GM19025 (cell line): ENCODE measurements at regions not wholly inside any gene's neighbourhood (a gene's known extent, or its start where the extent isn't known, plus 50 kb on each side); places are given as distances from the start of the nearest gene placed in this dataset.
A peak's percentile ranks its signal among the peaks of the same experiment; 100 is the strongest.

Experiments
- ATAC-seq: cut with Tn5 transposase; IDR thresholded peaks from one replicate; pipeline ENCODE4 v1.9.1; 2021; ENCODE audit warnings: mild to moderate bottlenecking, low read depth, moderate library complexity; ENCODE audit not compliant: unreplicated experiment

- ATAC-seq, result no peak
These were observed 1590.1 kb downstream of the HACE1 start for GRCh38 chr6:103269581-103269980.

DNA sequence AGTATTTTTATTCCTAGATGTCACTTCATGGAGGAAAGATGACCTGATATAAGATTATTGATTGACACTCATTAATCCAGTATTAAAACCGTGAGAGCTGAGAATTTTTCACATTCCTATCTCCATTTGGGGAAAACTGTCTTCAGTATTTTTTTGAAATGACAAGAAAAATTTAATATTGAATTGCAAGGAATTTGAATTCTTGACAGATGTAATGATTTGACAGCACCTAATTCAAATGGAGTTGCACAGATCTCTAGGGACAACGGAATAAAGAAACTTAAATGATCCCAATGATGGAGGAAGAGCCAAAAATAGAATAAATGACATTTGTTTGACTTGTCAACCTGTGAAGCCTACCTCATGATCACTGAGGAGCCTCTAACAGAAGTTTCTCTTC, 1591.4 kb downstream of the HACE1 start:
- ATAC-seq, result no peak

DNA sequence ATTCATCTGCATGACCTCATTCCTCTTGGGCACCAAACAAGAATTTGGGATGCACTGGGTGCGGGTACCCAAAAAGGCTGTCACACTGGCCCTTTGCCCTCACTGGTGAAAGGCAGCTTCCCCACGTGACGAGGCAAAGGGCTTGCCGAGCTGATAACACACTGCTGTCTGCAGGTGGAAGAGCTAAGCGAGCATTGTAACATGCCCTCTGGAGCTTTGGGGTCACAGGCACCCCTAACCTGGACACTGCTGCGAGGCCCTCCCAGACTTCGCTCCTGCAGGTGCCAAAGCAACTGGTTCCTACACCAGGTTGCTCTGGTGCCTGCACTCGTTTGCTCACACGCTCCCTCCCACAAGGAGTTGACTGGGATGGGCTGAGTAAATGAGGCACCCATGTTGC, 1595.7 kb downstream of the HACE1 start:
- ATAC-seq, result no peak

DNA sequence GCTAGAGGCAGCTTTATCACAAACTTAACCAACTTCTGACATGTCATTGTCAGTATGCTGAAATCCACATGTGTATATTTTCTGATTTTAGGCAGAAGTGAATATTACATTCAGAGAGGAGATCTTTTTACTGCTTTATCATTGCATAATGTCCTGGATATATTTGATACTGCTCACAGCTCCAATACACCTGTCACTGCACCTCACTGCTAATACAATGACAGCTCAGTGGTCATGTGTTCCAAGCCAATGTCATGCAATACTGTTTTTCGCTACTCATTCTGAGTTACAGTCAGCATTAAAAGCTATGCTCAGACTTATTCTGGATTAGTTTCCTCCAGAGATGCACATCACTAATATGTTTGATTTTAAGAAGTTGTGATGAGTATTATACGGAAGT, 1604.6 kb downstream of the HACE1 start:
- ATAC-seq, result no peak

- no peak for ATAC-seq
These were observed 1622.8 kb downstream of the HACE1 start for GRCh38 chr6:103236923-103237322.

- no peak for ATAC-seq
These were observed 1628.5 kb downstream of the HACE1 start for GRCh38 chr6:103231181-103231580.

GRCh38 chr6:103215847-103216246, 1643.9 kb downstream of the HACE1 start:
- ATAC-seq, result no peak

- ATAC-seq, result no peak
These were observed 1649.0 kb downstream of the HACE1 start for GRCh38 chr6:103210686-103211085.

- ATAC-seq, result no peak
These were observed 1661.3 kb downstream of the HACE1 start for GRCh38 chr6:103198386-103198785.

- peak; percentile 45 for ATAC-seq
These were observed 1666.3 kb downstream of the HACE1 start for GRCh38 chr6:103193413-103193812.

- no peak for ATAC-seq
These were observed 1668.2 kb downstream of the HACE1 start for GRCh38 chr6:103191391-103192093.

- no peak for ATAC-seq
These were observed 1674.9 kb downstream of the HACE1 start for GRCh38 chr6:103184776-103185175.

- ATAC-seq, result no peak
These were observed 1675.8 kb downstream of the HACE1 start for GRCh38 chr6:103183831-103184411.

GRCh38 chr6:103178193-103178592, 1681.5 kb downstream of the HACE1 start:
- ATAC-seq, result no peak

GRCh38 chr6:103177791-103178190, 1681.9 kb downstream of the HACE1 start:
- ATAC-seq, result no peak

GRCh38 chr6:103175056-103175455, 1684.7 kb downstream of the HACE1 start:
- ATAC-seq, result no peak

DNA sequence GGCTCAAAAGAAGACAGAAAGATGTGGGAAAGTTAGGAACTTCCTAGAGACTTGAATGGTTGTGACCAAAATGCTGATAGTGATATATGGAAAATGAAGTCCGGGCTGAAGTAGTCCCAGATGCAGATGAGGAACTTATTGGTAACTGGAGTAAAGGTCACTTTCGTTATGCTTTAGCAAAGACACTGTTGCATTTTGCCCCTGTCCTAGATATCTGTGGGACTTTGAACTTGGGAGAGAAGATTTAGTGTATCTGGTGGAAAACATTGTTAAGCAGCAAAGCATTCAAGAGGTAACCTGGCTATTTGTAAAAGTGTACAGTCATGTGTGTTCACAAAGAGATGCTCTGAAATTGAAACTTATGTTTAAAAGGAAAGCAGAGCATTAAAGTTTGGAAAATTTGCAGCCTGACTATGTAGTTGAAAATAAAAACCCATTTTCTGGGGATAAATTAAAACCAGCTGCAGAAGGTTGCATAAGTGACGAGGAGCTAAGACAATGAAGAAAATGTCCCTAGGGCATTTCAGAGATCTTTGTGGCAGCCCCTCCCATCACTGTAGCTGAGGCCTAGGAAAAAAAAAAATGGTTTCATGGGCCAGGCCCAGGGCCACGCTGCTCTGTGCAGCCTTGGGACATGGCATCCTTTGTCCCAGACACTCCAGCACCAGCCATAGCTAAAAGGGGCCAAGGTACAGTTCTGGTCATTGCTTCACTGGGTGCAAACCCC, 1692.2 kb downstream of the HACE1 start:
- no peak for ATAC-seq

DNA sequence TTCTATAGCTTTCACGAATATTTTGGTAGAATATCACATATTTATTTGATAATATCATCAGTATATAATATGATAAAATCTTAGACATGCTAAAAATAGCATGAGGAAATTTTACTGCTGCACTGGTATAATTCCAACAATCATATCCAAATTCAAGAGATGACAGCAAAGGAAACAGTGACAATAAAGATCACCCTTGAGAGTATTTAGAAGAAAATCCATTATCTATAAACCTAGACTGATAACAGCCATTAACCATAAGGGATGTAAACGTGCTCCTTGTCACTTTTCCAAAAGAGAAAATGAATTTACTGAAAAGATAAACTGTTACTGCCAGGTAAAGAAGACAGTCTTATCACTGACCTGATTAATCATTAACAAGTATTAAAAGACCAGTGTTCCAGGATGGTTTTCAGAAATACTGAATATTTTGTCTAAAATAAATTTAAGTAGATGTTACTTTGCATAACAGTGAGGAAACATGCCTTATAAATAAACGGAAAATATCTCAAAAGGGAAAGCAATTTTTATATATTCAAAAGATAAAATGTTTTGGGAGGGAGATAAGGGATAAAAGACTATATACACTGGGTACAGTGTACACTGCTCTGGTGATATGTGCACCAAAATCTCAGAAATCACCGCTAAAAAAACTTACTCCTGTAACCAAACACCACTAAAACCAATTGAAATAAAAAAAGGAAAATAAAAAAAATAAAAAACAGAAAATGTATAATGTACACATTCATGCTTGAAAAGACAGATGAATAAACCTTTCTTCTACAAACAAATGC, 1704.7 kb downstream of the HACE1 start:
- ATAC-seq, result no peak

- no peak for ATAC-seq
These were observed 1706.7 kb downstream of the HACE1 start for GRCh38 chr6:103153016-103153415.

GRCh38 chr6:103142902-103143301, 1716.8 kb downstream of the HACE1 start:
- ATAC-seq, result no peak
